ENCODE measurements at regions not wholly inside any gene's neighbourhood (a gene's known extent, or its start where the extent isn't known, plus 50 kb on each side); places are given as distances from the start of the nearest gene placed in this dataset.

DNA sequence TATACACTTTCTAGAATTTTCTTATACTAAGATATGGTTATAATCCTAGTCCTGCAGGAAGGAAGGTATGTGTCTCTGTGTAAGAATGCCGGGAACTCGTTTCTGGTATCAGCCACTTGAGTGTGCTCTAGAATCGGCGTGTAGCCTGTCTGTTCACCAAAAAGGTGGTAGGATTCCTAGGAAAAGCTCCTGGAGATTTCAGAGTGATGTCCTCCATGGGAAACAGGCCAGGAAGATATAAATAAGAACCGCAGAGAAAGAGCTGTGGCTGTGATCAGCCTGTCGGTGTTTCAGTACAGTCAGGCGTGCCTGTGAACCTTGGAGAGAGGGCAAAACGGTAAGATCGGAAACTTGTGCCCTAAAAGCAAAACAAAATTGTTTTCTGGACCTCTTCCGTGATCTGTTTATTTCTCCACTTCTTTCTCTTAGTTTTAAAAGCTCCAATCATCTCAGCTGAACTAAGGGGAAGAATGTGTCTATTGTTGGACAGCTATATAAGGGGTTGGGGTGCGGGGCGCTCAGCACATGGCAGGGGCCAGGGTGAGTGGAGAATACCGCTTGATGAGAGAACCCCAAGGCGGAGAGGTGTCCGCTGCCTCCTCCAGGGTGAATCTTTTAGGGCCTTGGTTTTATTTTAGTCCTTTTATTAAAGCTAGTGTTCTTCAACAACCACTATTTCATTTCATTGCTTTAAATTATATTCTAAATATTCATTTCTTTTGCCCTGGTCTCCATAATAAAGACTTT, 303.8 kb upstream of the TENM3 start:
- DNase-seq (ENCODE audit: low read depth in 2 of 2), result no peak

DNA sequence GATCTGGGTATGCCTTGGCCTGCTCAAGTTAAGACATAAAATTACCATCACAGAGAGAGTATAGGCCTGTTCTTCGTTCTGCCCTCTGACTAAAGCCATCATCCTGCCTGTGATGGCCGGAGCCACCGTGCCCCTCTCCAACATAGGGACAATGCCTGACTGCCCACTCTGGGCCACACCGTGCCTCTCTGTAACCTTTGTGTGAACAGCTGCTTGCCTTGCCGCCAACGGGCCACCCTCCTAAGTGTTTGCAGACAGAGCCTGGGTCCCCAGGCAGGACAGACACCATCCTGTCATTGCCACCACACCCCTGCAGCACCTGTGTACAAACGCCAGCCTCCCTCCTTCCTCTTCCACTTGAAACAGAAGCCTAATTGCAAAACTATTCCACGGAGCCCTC, 298.7 kb upstream of the TENM3 start:
- no peak for DNase-seq (ENCODE audit: low read depth in 2 of 2)

DNA sequence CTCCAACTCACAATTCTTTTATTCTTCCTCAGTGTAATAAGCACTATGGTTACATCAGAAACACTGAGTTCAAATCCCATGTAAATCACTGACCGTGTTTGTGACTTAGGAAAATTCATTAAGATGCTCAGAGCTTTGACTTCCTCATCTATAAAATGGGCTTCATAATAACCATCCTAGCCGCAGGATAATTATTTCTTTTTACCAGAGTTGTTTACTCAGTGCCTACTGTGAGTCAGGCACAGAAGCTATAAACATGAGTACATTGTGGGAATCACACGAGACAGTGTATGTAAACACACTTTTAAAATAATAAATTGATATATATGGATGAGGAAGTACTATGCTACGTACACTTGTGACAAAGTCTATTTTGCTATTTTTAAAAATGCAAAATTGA, 296.3 kb upstream of the TENM3 start:
- DNase-seq (ENCODE audit: low read depth in 2 of 2), result no peak

- no peak for DNase-seq (ENCODE audit: low read depth in 2 of 2)
Measured at GRCh38 chr4:181948839-181949382, 294.3 kb upstream of the TENM3 start.

DNA sequence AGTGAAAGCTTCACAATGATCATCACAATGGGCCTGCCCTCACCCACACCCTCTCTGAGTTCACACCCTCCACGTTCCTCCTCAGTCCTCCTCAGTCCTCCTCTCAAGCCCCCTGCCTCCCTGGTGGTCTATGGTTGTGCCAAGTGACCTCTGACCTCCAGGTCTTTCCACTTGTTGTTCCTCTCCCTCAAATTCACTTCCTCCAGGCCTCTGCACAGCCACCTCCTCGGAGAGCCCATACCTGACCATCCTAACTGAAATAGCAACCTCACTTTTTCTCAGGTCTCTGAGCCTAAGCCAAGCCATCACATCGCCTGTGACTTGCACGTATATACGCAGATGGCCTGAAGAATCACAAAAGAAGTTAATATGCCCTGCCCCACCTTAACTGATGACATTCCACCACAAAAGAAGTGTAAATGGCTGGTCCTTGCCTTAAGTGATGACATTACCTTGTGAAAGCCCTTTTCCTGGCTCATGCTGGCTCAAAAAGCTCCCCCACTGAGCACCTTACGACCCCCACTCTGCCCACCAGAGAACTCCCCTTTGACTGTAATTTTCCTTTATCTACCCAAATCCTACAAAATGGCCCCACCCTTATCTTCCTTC, 293.4 kb upstream of the TENM3 start:
- DNase-seq (ENCODE audit: low read depth in 2 of 2), result no peak

GRCh38 chr4:181950372-181951127, 292.7 kb upstream of the TENM3 start:
- DNase-seq (ENCODE audit: low read depth in 2 of 2), result no peak

GRCh38 chr4:181951265-181951664, 291.9 kb upstream of the TENM3 start:
- DNase-seq (ENCODE audit: low read depth in 2 of 2), result no peak

DNA sequence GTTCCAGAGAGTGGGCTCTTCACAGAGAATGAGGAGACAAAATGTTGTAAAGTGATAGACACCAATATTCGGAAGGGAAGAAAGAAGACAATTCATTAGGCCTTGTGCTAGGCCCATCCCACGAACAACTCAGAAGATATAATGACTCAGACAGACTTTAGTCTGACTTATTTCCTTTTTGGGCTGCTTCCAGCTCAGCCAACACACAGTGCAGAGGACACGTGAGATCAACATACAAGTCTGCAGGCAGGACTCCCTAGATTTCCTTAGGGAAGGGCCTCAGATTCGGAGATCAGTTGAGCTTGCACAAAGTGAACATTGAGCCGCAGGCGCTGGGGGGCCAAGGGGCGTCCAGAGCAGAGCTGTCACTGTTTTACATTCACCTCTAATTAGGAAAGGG, 290.7 kb upstream of the TENM3 start:
- no peak for DNase-seq (ENCODE audit: low read depth in 2 of 2)

GRCh38 chr4:181956512-181956911, 286.7 kb upstream of the TENM3 start:
- no peak for DNase-seq (ENCODE audit: low read depth in 2 of 2)

DNA sequence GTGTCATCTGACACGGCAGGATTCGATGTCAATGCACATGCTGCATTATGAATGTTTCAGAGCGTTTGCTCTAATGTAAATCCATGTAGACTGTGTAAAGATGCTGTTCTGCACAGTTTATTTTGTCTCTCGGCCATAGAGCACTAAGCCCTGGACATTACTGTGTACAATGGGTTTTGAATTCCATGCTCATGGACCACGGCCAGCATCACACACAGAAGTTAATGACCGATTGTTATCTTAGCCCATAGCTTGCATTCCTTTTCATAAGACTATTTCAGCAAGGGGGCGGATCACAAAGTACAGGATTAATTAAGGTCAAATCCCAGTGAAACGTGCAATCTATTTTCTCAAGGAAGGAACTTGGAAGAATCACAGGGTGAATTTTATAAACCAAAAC, 286.1 kb upstream of the TENM3 start:
- no peak for DNase-seq (ENCODE audit: low read depth in 2 of 2)

GRCh38 chr4:181958446-181958845, 284.8 kb upstream of the TENM3 start:
- no peak for DNase-seq (ENCODE audit: low read depth in 2 of 2)

GRCh38 chr4:181959121-181959520, 284.1 kb upstream of the TENM3 start:
- DNase-seq (ENCODE audit: low read depth in 2 of 2), result no peak

DNA sequence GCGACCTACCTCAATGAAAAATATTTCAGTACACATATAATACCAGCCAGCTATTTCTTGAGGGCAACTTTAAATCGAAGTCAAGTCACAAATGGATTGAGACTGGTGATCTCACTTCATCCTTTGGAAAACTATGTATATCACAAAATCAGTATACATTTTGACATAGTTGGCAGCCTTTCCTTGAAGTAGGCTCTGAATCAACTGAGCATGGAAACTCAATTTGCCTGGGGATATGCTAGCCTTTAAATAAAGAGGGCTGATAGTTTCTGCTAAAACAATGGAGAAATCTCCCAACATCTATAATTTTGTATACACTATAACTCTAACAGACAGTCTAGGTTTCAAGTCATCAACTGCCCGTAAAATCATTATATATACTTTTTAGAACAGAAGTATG, 282.8 kb upstream of the TENM3 start:
- no peak for DNase-seq (ENCODE audit: low read depth in 2 of 2)

GRCh38 chr4:181962321-181962720, 280.9 kb upstream of the TENM3 start:
- DNase-seq (ENCODE audit: low read depth in 2 of 2), result no peak

DNA sequence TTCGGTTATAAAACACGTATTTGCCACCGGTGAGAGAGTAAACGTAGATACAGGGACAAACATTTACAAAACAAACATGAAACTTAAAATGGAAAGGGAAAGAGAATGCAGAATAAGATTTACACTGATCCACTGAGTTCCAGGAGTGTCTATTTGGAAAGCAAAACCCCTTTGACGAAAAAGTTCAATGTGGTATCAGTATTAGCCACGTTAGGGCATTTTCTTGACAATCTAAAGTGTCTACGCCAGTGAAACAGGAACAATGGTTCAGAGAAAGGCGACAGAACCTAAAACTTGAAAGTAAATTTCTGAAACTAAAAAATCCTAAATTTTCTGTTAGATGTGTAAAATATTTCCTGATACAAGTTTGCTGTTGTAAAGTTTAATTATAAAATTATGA, 278.5 kb upstream of the TENM3 start:
- DNase-seq (ENCODE audit: low read depth in 2 of 2), result no peak

GRCh38 chr4:181966104-181966551, 277.1 kb upstream of the TENM3 start:
- DNase-seq (ENCODE audit: low read depth in 2 of 2), result no peak

DNA sequence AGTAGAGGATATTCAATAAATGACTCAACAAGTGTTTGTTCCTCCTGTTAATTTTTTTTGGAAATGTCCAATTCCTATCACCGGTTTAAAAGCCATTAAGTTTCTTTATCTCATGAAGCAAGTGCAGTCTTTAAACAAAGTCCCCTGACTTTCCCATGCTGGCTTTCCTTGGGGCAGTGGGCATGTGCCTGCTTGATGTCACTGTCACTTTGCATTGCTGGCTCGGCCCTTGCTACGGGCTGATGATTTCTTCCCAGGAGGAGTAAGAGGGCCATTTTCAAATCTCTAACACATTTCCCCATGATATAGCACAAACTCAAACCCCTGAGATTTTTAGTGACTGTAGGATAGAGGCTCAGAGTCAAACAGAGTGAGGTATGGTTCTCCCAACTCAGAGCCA, 275.8 kb upstream of the TENM3 start:
- no peak for DNase-seq (ENCODE audit: low read depth in 2 of 2)

DNA sequence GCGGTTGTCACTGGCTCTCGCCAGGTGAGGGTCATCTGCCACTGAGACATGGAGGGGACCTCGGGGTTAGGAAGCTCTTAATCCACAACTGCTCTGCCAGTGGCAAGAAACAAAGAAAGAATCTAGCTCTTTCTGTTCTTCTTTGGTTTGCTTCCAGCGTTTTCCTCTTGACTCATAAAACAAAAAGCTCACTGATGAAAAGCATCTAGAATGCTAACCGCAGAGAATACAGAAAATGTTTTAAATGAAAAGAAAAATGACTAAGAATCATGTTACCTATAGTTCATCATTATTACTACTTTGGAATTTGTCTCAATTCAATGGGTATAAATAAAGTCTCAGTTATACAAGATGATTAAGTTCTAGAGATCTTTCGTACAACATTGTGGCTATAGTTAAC, 274.8 kb upstream of the TENM3 start:
- no peak for DNase-seq (ENCODE audit: low read depth in 2 of 2)

- DNase-seq (ENCODE audit: low read depth in 2 of 2), result no peak
Measured at GRCh38 chr4:181969151-181969550, 274.1 kb upstream of the TENM3 start.

GRCh38 chr4:181970366-181970765, 272.8 kb upstream of the TENM3 start:
- DNase-seq (ENCODE audit: low read depth in 2 of 2), result no peak

DNA sequence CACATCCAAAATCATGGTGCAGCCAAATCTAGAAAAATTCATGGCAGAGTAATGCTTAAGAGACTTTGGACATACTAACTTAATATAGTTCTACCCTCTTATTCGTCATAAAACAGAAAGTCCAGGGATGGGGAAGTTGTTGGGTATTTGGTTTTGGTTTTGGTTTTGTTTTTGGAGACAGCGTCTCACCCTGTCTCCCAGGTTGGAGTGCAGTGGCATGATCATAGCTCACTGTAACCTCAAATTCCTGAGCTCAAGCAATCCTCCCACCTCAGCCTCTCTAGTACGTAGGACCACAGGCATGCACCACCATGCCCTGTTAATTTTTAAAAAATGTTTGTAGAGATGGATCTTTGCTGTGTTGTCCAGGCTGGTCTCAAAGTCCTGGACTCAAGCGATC, 271.8 kb upstream of the TENM3 start:
- no peak for DNase-seq (ENCODE audit: low read depth in 2 of 2)

- no peak for DNase-seq (ENCODE audit: low read depth in 2 of 2)
Measured at GRCh38 chr4:181971973-181972372, 271.2 kb upstream of the TENM3 start.

DNA sequence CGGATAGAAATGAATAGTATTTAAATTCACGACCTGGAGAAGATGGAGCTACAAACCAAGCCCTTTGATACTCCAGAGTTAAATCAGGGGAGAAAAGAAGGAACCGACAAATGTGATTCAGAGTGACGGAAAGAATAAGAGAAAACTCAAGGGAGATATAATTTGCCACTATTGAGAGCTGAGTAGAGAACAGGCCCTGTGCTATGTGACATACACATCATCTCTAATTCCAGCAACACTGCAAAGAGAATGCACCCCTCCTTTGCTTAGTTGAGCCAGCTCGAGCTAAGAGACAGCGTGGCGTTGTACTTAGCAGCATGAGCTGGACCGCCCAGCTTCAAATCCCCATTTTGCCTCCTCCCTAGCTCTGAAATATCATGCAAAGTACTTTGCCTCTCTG, 266.4 kb upstream of the TENM3 start:
- DNase-seq (ENCODE audit: low read depth in 2 of 2), result no peak
